Left cardiac atrium (tissue), 4 donors: ENCODE measurements at regions not wholly inside any gene's neighbourhood (a gene's known extent, or its start where the extent isn't known, plus 50 kb on each side); places are given as distances from the start of the nearest gene placed in this dataset.
A peak's percentile ranks its signal among the peaks of the same experiment; 100 is the strongest.
"Not testable (repeated sequence)": the region's sequence is repeated elsewhere in the genome, so short reads cannot be mapped to it uniquely, and the experiment has no call there.

Source experiments
- ATAC-seq, 2 donors: fragments of 200-7000 bp; cut with Tn5 transposase; one replicate each; pipeline ENCODE4 v1.9.1; 2020; ENCODE audit warnings: mild to moderate bottlenecking in 2 of 2, moderate library complexity in 2 of 2
- DNase-seq: peaks from one replicate; pipeline ENCODE4 v3.0.0-alpha.2; 2020
- intact Hi-C, 2 donors: fragments of 100-400 bp; cut with DNase I; formaldehyde crosslinking; loops; one replicate each; pipeline versions ENCODE4 v1.14.1 to v1.15.1; 2022 to 2023
- donor health status: DM: no; HTN: yes; CAD: no.
- donor health status: DM: no; HTN: yes; CAD: no; lungs with severe emphysema.
- donor health status: DM: yes; HTN: yes; CAD: no.
- donor health status: Dilated cardiomyopathy.

GRCh38 chrX:102784550-102784949 lies 64.0 kb downstream of the GPRASP3 start:
- intact Hi-C loops = no loop called here
- ATAC-seq = no peak
- no peak for DNase-seq

- ATAC-seq (no peak), DNase-seq (no peak)
- intact Hi-C loops = no loop called here
Measured at GRCh38 chrX:102787283-102787682, 66.7 kb downstream of the GPRASP3 start.

DNA sequence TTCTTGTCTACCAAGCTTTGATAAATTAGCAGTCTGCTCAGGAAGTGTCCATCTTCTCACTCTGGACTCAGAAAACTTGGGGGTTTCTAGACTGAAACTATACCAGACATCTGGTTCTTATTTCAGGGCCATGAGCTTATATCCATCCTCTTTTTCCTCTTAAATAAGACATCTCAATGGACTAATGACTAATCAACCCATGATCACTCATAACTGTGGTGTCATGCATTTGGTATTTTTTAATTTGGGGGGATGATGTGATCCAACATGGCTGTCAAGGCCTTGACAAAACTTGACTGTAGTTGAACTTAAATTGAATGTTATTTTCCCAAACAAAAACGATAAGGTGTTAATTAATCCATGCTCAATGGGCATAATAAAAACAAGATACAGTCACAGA lies 87.8 kb downstream of the GPRASP3 start:
- DNase-seq (no peak), ATAC-seq (no peak)
- intact Hi-C loops = no loop called here

DNA sequence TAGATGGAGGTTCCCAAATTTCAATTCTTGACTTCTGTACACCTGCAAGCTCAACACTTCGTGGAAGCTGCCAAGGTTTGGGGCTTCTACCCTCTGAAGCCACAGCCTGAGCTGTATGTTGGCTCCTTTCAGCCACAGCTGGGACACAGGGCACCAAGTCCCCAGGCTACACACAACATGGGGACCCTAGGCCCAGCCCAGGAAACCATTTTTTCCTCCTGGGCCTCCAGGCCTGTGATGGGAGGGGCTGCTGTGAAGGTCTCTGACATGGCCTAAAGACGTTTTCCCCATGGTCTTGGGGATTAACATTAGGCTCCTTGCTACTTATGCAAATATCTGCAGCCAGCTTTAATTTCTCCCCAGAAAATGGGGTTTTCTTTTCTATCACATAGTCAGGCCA lies 97.7 kb downstream of the GPRASP3 start:
- intact Hi-C loops, DNase-seq, ATAC-seq: not testable (repeated sequence)

GRCh38 chrX:102832661-102833060 lies 104.4 kb upstream of the RAB40AL start:
- ATAC-seq = peak in 1 of 2 donors; percentile 60
- intact Hi-C loops = loop anchor here in 1 of 2 donors (10.0 kb wide), 2 partner anchors 52 to 338 kb away; no protein-coding TSS in a partner anchor
- no peak for DNase-seq

DNA sequence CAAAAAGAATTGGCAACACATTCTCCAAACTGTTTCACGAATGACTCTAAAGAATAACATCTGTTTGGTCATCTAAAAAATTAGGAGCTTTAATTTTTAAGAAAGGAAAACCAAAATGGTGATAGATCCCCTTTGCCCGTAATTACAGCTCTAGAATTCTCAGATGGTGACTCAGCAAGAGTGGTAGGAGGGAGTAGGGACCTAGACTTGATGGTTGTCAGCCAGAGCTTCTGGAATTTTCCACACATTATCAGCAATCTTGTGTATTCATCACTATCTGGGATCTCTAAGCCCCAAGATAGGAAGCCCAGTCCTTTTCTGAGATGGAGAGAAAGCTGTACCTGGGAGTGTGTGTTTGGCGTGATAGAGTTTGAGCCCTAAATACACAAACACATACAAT lies 103.9 kb upstream of the RAB40AL start:
- intact Hi-C loops = loop anchor here in 1 of 2 donors (10.0 kb wide), 2 partner anchors 52 to 338 kb away; no protein-coding TSS in a partner anchor
- DNase-seq (no peak), ATAC-seq (no peak)

DNA sequence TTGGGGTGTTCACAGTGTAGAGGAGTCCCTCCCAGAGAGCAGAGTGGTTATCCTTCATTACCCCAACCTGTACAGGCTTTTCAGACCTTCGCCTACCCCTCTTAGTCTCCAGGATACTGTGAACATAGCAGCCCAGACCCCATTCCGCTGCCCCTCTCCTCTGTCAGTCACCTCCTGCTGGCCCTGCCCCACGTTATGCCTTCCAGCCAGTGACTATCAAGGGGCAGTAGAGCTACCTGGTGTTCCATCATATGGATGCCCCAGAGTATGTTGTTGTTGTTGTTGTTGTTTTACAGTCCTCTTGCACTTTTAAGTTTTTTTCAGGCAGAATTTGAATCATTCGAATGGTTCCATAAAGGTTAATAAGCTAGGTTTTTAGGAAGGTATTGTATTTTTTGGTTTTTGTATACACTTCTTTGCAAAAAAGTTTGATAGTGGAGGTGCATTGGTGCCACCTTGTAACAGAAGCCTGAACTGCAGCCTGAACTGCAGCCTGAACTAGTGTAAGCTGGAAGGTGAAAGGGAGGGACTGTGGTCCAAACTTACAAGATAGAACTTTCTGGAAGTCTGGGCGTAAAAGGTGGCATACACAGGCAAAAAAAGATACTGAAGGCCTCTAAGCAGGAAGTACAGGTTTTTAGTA lies 101.4 kb upstream of the RAB40AL start:
- intact Hi-C loops = loop anchor here in 1 of 2 donors (10.0 kb wide), 2 partner anchors 49 to 341 kb away; no protein-coding TSS in a partner anchor
- DNase-seq (no peak), ATAC-seq (no peak)

DNA sequence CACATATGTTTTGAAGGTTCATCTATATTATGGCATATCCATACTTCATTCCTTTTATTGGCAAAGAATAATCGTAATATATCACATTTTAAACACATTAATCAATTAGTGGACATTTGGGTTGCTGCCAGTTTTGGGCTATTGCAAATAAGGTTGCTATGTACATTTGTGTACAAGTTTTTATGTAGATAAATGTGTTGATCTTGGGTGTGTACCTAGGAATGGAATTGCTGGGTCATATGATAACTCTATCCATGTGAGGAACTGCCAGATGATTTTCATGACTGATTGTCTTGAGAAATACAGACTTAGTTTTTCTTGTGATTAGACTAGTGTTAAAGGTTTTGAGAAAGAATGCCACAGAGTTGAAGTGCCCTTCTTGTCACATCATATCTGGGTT lies 99.2 kb upstream of the RAB40AL start:
- DNase-seq (no peak), ATAC-seq (no peak)
- intact Hi-C loops = loop anchor here in 1 of 2 donors (10.0 kb wide), 2 partner anchors 47 to 343 kb away; no protein-coding TSS in a partner anchor

GRCh38 chrX:102840871-102841705 lies 96.0 kb upstream of the RAB40AL start:
- intact Hi-C loops = loop anchor here in 1 of 2 donors (10.0 kb wide), 1 partner anchor 64 kb away; no protein-coding TSS in a partner anchor
- ATAC-seq (no peak), DNase-seq (no peak)

- ATAC-seq = no peak
- intact Hi-C loops = loop anchor here in 1 of 2 donors (10.0 kb wide), 1 partner anchor 63 kb away; no protein-coding TSS in a partner anchor
- no peak for DNase-seq
Measured at GRCh38 chrX:102841706-102842003, 95.4 kb upstream of the RAB40AL start.

DNA sequence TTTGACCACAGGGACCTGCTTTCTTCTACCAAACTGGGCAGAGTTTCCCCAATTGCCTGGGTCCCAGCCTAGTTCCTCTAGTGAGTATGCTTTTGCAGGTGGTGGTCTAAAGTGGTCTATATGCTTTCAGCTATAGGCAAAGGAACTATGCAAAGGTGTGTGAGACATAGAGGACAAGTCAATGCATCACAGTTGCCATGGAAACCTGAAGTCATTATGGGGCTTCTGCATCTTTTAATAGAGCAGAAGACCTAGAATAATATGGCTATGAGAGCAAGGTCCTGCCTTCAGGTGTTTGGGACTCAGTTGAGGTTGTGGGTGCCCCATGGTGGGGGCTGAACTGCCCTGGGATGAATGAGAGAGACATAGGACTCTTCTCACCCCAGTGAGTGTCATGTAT lies 92.1 kb upstream of the RAB40AL start:
- DNase-seq (no peak), ATAC-seq (no peak)
- intact Hi-C loops = loop anchor here in 1 of 2 donors (10.0 kb wide), 1 partner anchor 60 kb away; no protein-coding TSS in a partner anchor

GRCh38 chrX:102846544-102847236 lies 90.4 kb upstream of the RAB40AL start:
- intact Hi-C loops = loop anchor here in 1 of 2 donors (10.0 kb wide), 1 partner anchor 58 kb away; no protein-coding TSS in a partner anchor
- ATAC-seq (no peak), DNase-seq (no peak)

DNA sequence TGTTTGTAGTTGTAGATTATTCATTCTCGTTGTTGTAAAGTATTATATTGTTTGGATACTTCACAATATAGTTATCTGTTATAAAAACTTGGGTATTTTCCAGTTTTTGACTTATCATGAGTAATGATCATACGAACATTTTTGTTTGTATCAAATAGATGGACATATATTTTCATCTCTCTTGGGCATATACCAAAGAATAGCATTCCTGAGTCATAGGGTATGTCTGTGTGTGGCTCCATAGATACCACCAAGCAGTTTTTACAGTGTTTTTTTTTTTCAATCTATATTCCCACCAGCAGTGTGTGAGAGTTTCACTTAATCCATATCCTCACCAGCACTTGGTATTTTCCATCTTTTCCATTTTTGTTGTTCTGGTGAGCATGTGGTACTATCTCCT lies 89.7 kb upstream of the RAB40AL start:
- intact Hi-C loops = loop anchor here in 1 of 2 donors (10.0 kb wide), 1 partner anchor 57 kb away; no protein-coding TSS in a partner anchor
- ATAC-seq (no peak), DNase-seq (no peak)

- intact Hi-C loops = loop anchor here in 1 of 2 donors (10.0 kb wide), 1 partner anchor 55 kb away; no protein-coding TSS in a partner anchor
- no peak for DNase-seq
- no peak for ATAC-seq
Measured at GRCh38 chrX:102849396-102849795, 87.7 kb upstream of the RAB40AL start.

- intact Hi-C loops, DNase-seq, ATAC-seq: not testable (repeated sequence)
Measured at GRCh38 chrX:102858826-102859549, 78.1 kb upstream of the RAB40AL start.

DNA sequence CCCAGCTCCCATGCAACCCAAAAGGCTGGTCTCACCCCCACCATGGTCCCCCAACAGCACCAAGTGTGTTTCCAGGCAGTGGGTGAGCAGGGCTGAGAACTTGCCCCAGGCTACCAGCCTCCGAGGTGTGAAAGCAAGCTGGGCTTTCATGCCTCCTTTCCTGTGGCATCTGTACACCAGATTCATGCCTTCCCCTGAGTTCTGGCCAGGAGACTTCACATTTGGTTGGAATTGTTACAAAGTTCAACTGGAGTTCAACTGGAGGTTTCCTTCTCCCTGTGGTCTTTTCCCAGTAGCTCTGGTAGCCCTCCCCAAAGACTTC lies 77.6 kb upstream of the RAB40AL start:
- DNase-seq (no peak), ATAC-seq (no peak)
- intact Hi-C loops = no loop called here

DNA sequence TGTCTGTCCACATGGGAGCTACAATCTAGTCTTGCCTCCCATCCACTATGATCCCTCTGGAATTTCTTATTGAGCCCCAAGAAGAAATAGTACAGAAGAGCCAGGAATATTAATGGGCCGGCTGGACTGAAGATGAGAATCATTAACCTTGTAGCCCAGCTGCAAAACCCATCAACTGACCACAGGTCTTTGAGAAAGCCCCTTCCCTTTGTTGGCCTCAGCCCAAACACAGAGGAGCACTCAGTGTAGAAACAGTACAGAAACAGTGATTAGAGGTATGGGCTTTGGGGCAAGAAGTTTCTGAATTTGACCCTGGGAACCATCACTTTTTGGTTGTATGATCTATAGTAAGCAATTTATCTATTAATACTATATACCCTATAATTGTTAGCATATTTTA lies 76.8 kb upstream of the RAB40AL start:
- no peak for DNase-seq
- no peak for ATAC-seq
- intact Hi-C loops = no loop called here

DNA sequence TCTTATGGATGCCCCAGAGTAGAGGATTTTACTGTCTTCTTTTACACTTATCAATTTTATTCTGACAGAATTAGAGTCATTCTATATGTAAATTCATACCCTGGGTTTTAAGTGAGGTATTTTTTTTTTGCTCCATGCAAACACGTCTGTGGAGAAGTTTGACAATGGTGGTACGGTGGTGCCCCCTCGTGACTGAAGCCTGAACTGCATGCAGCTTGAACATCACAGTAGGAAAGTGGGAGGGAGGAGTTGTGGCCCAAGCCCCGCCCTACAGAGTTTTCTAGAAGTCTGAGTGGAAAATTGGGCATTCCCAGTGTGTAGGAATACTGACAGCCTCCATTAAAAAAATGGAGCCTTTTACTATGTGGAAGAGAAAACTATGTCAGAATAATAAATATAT lies 73.3 kb upstream of the RAB40AL start:
- intact Hi-C loops = no loop called here
- peak; percentile 81 for DNase-seq
- ATAC-seq = peak; percentile 41 to 83
